SW480 (cell line): ENCODE measurements at regions not wholly inside any gene's neighbourhood (a gene's known extent, or its start where the extent isn't known, plus 50 kb on each side); places are given as distances from the start of the nearest gene placed in this dataset.
"Not testable (repeated sequence)": the region's sequence is repeated elsewhere in the genome, so short reads cannot be mapped to it uniquely, and the experiment has no call there.

Experiments
- DNase-seq: peaks from one replicate; pipeline ENCODE4 v3.0.0-alpha.2; 2016; ENCODE audit warnings: low spot score

GRCh38 chr3:18618723-18619122 is 193.6 kb upstream of the SATB1 start:
- no peak for DNase-seq

GRCh38 chr3:18611991-18612390 is 186.9 kb upstream of the SATB1 start:
- no peak for DNase-seq

GRCh38 chr3:18609187-18609586 is 184.0 kb upstream of the SATB1 start:
- no peak for DNase-seq

- DNase-seq, result no peak
Measured at GRCh38 chr3:18597919-18598318, 172.8 kb upstream of the SATB1 start.

GRCh38 chr3:18593231-18593630 is 168.1 kb upstream of the SATB1 start:
- no peak for DNase-seq

GRCh38 chr3:18591120-18591519 is 166.0 kb upstream of the SATB1 start:
- no peak for DNase-seq

GRCh38 chr3:18586076-18586475 is 160.9 kb upstream of the SATB1 start:
- DNase-seq, result no peak

- DNase-seq, result no peak
Measured at GRCh38 chr3:18585004-18585968, 160.1 kb upstream of the SATB1 start.

GRCh38 chr3:18580268-18580667 is 155.1 kb upstream of the SATB1 start:
- no peak for DNase-seq

- no peak for DNase-seq
Measured at GRCh38 chr3:18579661-18580060, 154.5 kb upstream of the SATB1 start.

GRCh38 chr3:18575573-18575972 is 150.4 kb upstream of the SATB1 start:
- DNase-seq, result no peak

- no peak for DNase-seq
Measured at GRCh38 chr3:18572809-18573208, 147.7 kb upstream of the SATB1 start.

GRCh38 chr3:18567293-18567692 is 142.2 kb upstream of the SATB1 start:
- no peak for DNase-seq

GRCh38 chr3:18562364-18563154 is 137.4 kb upstream of the SATB1 start:
- no peak for DNase-seq

GRCh38 chr3:18559331-18559842 is 134.2 kb upstream of the SATB1 start:
- peak; percentile 52 for DNase-seq

GRCh38 chr3:18558507-18558906 is 133.4 kb upstream of the SATB1 start:
- no peak for DNase-seq

- no peak for DNase-seq
Measured at GRCh38 chr3:18557216-18557615, 132.1 kb upstream of the SATB1 start.

GRCh38 chr3:18556503-18557135 is 131.5 kb upstream of the SATB1 start:
- DNase-seq, result no peak

GRCh38 chr3:18556001-18556408 is 130.9 kb upstream of the SATB1 start:
- DNase-seq, result no peak

GRCh38 chr3:18552579-18553105 is 127.5 kb upstream of the SATB1 start:
- DNase-seq, result not testable (repeated sequence)

GRCh38 chr3:18546632-18547031 is 121.5 kb upstream of the SATB1 start:
- DNase-seq, result no peak

GRCh38 chr3:18544146-18544545 is 119.0 kb upstream of the SATB1 start:
- DNase-seq, result no peak
